ENCODE measurements at regions not wholly inside any gene's neighbourhood (a gene's known extent, or its start where the extent isn't known, plus 50 kb on each side); places are given as distances from the start of the nearest gene placed in this dataset.
"Not testable (repeated sequence)": the region's sequence is repeated elsewhere in the genome, so short reads cannot be mapped to it uniquely, and the experiment has no call there.

DNA sequence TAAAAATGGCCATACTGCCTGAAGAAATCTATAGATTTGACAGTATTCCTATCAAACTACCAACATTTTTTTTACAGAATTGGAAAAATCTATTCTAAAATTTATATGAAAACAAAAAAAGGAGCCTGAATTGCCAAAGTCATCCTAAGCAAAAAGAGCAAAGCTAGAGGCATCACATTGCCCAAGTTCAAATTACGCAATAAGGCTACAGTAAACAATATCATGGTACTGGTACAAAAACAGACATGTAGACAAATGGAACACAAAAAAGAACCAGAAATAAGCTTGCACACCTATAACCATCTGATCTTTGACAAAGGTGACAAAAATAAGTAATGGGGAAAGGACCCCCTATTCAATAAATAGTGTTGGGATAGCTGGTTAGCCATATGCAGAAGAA lies 50.2 kb upstream of the THSD7B start:
- H3K4me3 Mint-ChIP-seq, result no peak overlapping the region
- CTCF ChIA-PET, result no interaction called here
- H3K36me3 Mint-ChIP-seq, result no peaks in the 10 kb centered on the region
- H3K9me3 Mint-ChIP-seq, result no peaks in the 10 kb centered on the region
- DNase-seq, result no peak
- H3K27ac Mint-ChIP-seq, result no peak overlapping the region
- H3K27me3 Mint-ChIP-seq, result no peaks in the 10 kb centered on the region
- H3K4me1 Mint-ChIP-seq, result no peaks in the 10 kb centered on the region

GRCh38 chr2:136714452-136714951 lies 50.8 kb upstream of the THSD7B start:
- Mint-ChIP-seq H3K4me3 (no peak overlapping the region), H3K27ac (no peak overlapping the region), H3K27me3 (no peaks in the 10 kb centered on the region), H3K9me3 (no peaks in the 10 kb centered on the region), H3K4me1 (no peaks in the 10 kb centered on the region), H3K36me3 (no peaks in the 10 kb centered on the region)
- DNase-seq, result no peak
- CTCF ChIA-PET, result no interaction called here

GRCh38 chr2:136713739-136714138 lies 51.6 kb upstream of the THSD7B start:
- Mint-ChIP-seq H3K27me3 (no peaks in the 10 kb centered on the region), H3K27ac (no peak overlapping the region), H3K4me1 (no peaks in the 10 kb centered on the region), H3K4me3 (no peak overlapping the region), H3K9me3 (no peaks in the 10 kb centered on the region), H3K36me3 (no peaks in the 10 kb centered on the region)
- no peak for DNase-seq
- CTCF ChIA-PET, result no interaction called here

DNA sequence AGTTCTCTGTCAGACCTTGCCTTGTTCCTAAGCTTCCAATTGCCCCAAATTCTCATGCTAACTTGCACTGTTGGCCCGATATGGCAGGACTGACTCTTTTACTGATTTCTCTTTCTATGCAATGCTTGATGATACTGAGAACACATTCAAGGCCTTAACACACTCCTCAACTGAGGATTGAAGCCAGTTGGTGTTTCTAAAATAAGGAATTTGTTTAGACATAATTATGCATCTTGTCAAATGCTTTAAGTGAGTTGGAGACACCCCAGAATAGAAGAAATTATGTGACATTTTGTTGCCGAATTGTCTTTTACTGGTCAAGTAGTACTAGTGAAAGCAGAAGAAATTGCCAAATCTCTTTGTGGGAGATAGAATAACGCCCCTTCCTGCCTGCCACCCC lies 60.0 kb upstream of the THSD7B start:
- H3K27ac Mint-ChIP-seq, result no peak overlapping the region
- H3K4me3 Mint-ChIP-seq, result no peak overlapping the region
- no peaks in the 10 kb centered on the region for H3K9me3 Mint-ChIP-seq
- DNase-seq, result no peak
- no peaks in the 10 kb centered on the region for H3K36me3 Mint-ChIP-seq
- no peaks in the 10 kb centered on the region for H3K27me3 Mint-ChIP-seq
- CTCF ChIA-PET, result no interaction called here
- no peaks in the 10 kb centered on the region for H3K4me1 Mint-ChIP-seq

GRCh38 chr2:136703214-136703613 lies 62.1 kb upstream of the THSD7B start:
- Mint-ChIP-seq H3K27me3 (no peaks in the 10 kb centered on the region), H3K4me3 (no peak overlapping the region), H3K27ac (no peak overlapping the region), H3K36me3 (no peaks in the 10 kb centered on the region), H3K4me1 (no peaks in the 10 kb centered on the region), H3K9me3 (peaks cover 2% of the 10 kb centered on the region)
- no peak for DNase-seq
- CTCF ChIA-PET, result no interaction called here

DNA sequence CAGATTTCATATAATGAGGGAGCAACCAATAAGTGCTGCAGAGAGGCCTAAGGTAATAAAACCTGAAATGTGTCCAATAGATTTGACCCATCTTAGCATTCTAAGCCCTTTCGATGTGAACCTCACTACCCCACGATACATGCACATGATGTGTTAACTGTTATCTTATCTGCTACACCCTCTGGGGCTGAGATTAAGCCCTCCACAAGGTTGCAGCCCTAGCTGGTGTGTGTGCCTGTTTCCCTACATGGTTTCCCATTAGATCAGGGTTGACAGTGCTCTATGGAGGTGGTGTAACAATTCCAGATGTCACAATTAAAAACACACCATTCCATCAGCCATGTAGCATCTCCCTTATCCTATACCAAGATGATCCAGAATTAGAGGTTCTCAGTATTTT lies 68.9 kb upstream of the THSD7B start:
- Mint-ChIP-seq H3K4me1 (no peaks in the 10 kb centered on the region), H3K36me3 (no peaks in the 10 kb centered on the region), H3K4me3 (no peak overlapping the region), H3K27me3 (no peaks in the 10 kb centered on the region), H3K9me3 (peaks cover 2% of the 10 kb centered on the region), H3K27ac (no peak overlapping the region)
- CTCF ChIA-PET, result no interaction called here
- DNase-seq, result no peak

- Mint-ChIP-seq H3K36me3 (no peaks in the 10 kb centered on the region), H3K27ac (no peak overlapping the region), H3K9me3 (no peaks in the 10 kb centered on the region), H3K4me3 (no peak overlapping the region), H3K27me3 (no peaks in the 10 kb centered on the region), H3K4me1 (no peaks in the 10 kb centered on the region)
- no peak for DNase-seq
- CTCF ChIA-PET, result no interaction called here
Measured at GRCh38 chr2:136693966-136694365, 71.4 kb upstream of the THSD7B start.

- H3K27ac Mint-ChIP-seq, H3K36me3 Mint-ChIP-seq, H3K9me3 Mint-ChIP-seq, H3K4me3 Mint-ChIP-seq, DNase-seq, H3K27me3 Mint-ChIP-seq, H3K4me1 Mint-ChIP-seq, CTCF ChIA-PET: not testable (repeated sequence)
Measured at GRCh38 chr2:136680079-136680478, 85.3 kb upstream of the THSD7B start.

DNA sequence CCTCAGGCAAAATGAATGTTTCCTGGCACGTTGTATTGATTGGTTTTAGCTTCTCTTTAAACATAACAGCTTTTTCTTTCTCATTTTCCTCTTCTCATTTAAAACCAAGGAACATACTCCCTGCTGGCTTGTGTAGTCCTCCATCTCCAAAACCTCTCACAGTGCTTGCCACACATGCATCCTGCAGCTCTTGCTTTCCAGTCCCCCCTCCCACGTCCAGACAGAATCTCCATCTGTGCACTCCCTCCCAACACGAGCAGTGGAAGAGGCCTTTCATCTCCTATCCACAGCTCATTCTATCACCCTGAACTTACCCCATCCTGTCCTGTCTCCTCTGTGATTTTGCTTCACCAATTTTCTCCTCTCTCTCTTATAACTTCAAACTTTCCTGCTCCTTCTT lies 99.6 kb upstream of the THSD7B start:
- no peaks in the 10 kb centered on the region for H3K9me3 Mint-ChIP-seq
- H3K4me3 Mint-ChIP-seq, result no peak overlapping the region
- H3K27me3 Mint-ChIP-seq, result no peaks in the 10 kb centered on the region
- no peak overlapping the region for H3K27ac Mint-ChIP-seq
- H3K36me3 Mint-ChIP-seq, result no peaks in the 10 kb centered on the region
- no peak for DNase-seq
- H3K4me1 Mint-ChIP-seq, result no peaks in the 10 kb centered on the region
- CTCF ChIA-PET, result no interaction called here

DNA sequence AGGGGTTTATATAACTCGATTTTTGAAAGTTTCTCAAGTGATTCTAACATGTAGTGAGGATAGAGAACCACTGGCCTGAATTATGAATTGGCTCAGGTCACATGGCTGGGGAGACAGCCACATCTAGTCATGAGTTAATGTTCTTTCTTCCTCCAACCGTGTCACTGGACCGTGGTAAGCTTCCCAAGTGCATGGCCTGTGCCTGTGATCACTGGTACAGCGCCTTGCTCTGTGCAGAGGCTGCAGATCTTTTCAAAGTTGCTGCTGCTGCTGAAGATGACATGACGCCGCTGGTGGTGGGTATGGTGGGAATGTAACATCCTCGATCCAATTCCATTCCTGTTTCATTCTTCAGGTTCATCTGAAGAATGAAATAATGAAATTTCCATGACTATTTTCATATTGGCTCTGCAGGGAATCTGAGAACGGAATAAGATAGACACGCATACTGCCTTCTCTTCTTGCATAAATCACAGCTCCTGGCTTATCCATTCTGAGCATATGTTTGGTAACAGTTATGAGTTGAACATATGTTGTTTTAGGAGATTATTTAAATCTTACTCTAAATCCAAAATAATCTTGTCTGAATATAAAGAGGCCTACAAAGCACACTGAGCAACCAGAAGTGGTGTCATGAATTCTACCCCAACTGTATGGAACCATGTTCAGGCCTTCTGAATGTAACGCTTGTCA lies 100.5 kb upstream of the THSD7B start:
- H3K9me3 Mint-ChIP-seq, result no peaks in the 10 kb centered on the region
- CTCF ChIA-PET, result no interaction called here
- no peak overlapping the region for H3K27ac Mint-ChIP-seq

DNA sequence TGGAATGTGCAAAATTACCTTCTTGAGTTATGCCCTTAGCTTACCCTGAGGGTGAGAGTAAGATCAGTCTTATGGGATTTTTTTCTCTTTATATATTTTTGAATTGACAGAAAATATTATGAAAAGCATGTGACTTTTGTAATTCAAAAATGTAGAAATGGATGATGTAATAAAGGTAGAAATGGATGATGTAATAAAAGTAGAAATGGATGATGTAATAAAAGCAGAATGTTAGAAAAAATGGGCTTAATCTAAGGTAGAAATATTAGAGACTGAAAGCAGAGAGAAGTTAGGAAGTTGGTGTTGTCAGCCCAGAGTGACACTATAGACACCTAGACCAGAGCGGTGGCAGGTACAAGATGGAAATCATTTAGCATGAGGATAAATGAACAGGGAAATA lies 107.1 kb upstream of the THSD7B start:
- no peak for DNase-seq
- H3K4me1 Mint-ChIP-seq, result no peaks in the 10 kb centered on the region
- H3K9me3 Mint-ChIP-seq, result no peaks in the 10 kb centered on the region
- H3K36me3 Mint-ChIP-seq, result no peaks in the 10 kb centered on the region
- no peak overlapping the region for H3K4me3 Mint-ChIP-seq
- no peak overlapping the region for H3K27ac Mint-ChIP-seq
- H3K27me3 Mint-ChIP-seq, result no peaks in the 10 kb centered on the region
- CTCF ChIA-PET, result no interaction called here

More for the DNA sequence above, 100.5 kb upstream of the THSD7B start:
- DNase-seq, result no peak
- no peaks in the 10 kb centered on the region for H3K36me3 Mint-ChIP-seq
- H3K27me3 Mint-ChIP-seq, result no peaks in the 10 kb centered on the region
- H3K4me3 Mint-ChIP-seq, result no peak overlapping the region
- no peaks in the 10 kb centered on the region for H3K4me1 Mint-ChIP-seq

DNA sequence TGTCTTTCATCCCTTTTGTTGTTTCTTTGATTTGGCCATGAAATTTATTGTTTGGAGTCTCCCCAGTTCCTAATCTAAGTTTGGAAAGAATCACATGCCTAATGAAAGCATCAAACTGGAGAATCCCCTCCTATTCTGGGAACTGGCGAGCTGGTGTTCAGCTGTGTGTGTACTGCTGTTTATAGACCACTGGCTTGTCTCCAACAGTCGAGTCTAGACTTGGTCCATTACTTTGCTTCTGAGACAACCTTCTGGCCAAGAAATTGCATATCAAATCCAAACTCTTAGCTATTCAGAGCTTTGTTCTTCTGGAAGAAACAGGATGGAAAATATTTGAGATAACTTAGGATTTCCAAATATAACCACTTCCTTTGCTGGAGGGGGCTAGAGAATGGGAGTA lies 111.5 kb upstream of the THSD7B start:
- Mint-ChIP-seq H3K27me3 (no peaks in the 10 kb centered on the region), H3K4me1 (no peaks in the 10 kb centered on the region), H3K27ac (no peak overlapping the region), H3K4me3 (no peak overlapping the region), H3K9me3 (no peaks in the 10 kb centered on the region), H3K36me3 (no peaks in the 10 kb centered on the region)
- DNase-seq, result no peak
- CTCF ChIA-PET, result no interaction called here

GRCh38 chr2:136651456-136652010 lies 113.8 kb upstream of the THSD7B start:
- H3K36me3 Mint-ChIP-seq, result no peaks in the 10 kb centered on the region
- CTCF ChIA-PET, result no interaction called here
- H3K27me3 Mint-ChIP-seq, result no peaks in the 10 kb centered on the region
- H3K4me3 Mint-ChIP-seq, result no peak overlapping the region
- H3K9me3 Mint-ChIP-seq, result no peaks in the 10 kb centered on the region
- DNase-seq, result no peak
- no peaks in the 10 kb centered on the region for H3K4me1 Mint-ChIP-seq
- no peak overlapping the region for H3K27ac Mint-ChIP-seq

- Mint-ChIP-seq H3K36me3 (no peaks in the 10 kb centered on the region), H3K27ac (no peak overlapping the region), H3K9me3 (no peaks in the 10 kb centered on the region), H3K4me1 (no peaks in the 10 kb centered on the region), H3K4me3 (no peak overlapping the region), H3K27me3 (no peaks in the 10 kb centered on the region)
- DNase-seq, result no peak
- CTCF ChIA-PET, result no interaction called here
Measured at GRCh38 chr2:136647039-136647438, 118.3 kb upstream of the THSD7B start.

GRCh38 chr2:136645236-136645828 lies 120.0 kb upstream of the THSD7B start:
- no peak overlapping the region for H3K27ac Mint-ChIP-seq
- H3K4me3 Mint-ChIP-seq, result no peak overlapping the region
- H3K4me1 Mint-ChIP-seq, result no peaks in the 10 kb centered on the region
- no peak for DNase-seq
- CTCF ChIA-PET, result no interaction called here
- no peaks in the 10 kb centered on the region for H3K36me3 Mint-ChIP-seq
- H3K9me3 Mint-ChIP-seq, result no peaks in the 10 kb centered on the region
- no peaks in the 10 kb centered on the region for H3K27me3 Mint-ChIP-seq
